NCI-H446 treated with DMSO at 0.1 percent for 48 hours (cell line): ENCODE measurements at regions not wholly inside any gene's neighbourhood (a gene's known extent, or its start where the extent isn't known, plus 50 kb on each side); places are given as distances from the start of the nearest gene placed in this dataset.
"Not testable (repeated sequence)": the region's sequence is repeated elsewhere in the genome, so short reads cannot be mapped to it uniquely, and the experiment has no call there.

ENCODE experiments used
- DNase-seq: peaks from one replicate; lab custom pipeline; 2025; lab: John Stamatoyannopoulos, UW

GRCh38 chr5:17127743-17128231, 89.6 kb upstream of the BASP1 start:
- DNase-seq = no peak

- DNase-seq = no peak
Observed at GRCh38 chr5:17129093-17129849, 88.2 kb upstream of the BASP1 start.

- DNase-seq = not testable (repeated sequence)
Observed at GRCh38 chr5:17130302-17130701, 87.1 kb upstream of the BASP1 start.

GRCh38 chr5:17132444-17133083, 84.9 kb upstream of the BASP1 start:
- no peak for DNase-seq

- no peak for DNase-seq
Observed at GRCh38 chr5:17135050-17135449, 82.4 kb upstream of the BASP1 start.

GRCh38 chr5:17143335-17143734, 74.1 kb upstream of the BASP1 start:
- no peak for DNase-seq

- DNase-seq = no peak
Observed at GRCh38 chr5:17146280-17146841, 71.1 kb upstream of the BASP1 start.

GRCh38 chr5:17147170-17147569, 70.3 kb upstream of the BASP1 start:
- DNase-seq = no peak

- DNase-seq = no peak
Observed at GRCh38 chr5:17147617-17148016, 69.8 kb upstream of the BASP1 start.

GRCh38 chr5:17148481-17148880, 69.0 kb upstream of the BASP1 start:
- DNase-seq = no peak

GRCh38 chr5:17149786-17150185, 67.6 kb upstream of the BASP1 start:
- no peak for DNase-seq

GRCh38 chr5:17150531-17150930, 66.9 kb upstream of the BASP1 start:
- no peak for DNase-seq

GRCh38 chr5:17151686-17152085, 65.7 kb upstream of the BASP1 start:
- DNase-seq = no peak

GRCh38 chr5:17154211-17154996, 63.0 kb upstream of the BASP1 start:
- DNase-seq = no peak

GRCh38 chr5:17156463-17156862, 61.0 kb upstream of the BASP1 start:
- DNase-seq = no peak

GRCh38 chr5:17157294-17157693, 60.1 kb upstream of the BASP1 start:
- DNase-seq = no peak

GRCh38 chr5:17157916-17158529, 59.4 kb upstream of the BASP1 start:
- no peak for DNase-seq

GRCh38 chr5:17160756-17161040, 56.7 kb upstream of the BASP1 start:
- DNase-seq = no peak

GRCh38 chr5:17161662-17162061, 55.8 kb upstream of the BASP1 start:
- DNase-seq = no peak

GRCh38 chr5:17163221-17163620, 54.2 kb upstream of the BASP1 start:
- DNase-seq = peak; percentile 43

- no peak for DNase-seq
Observed at GRCh38 chr5:17167171-17167891, 50.1 kb upstream of the BASP1 start.
